Stomach (tissue), 8 donors: ENCODE measurements at regions not wholly inside any gene's neighbourhood (a gene's known extent, or its start where the extent isn't known, plus 50 kb on each side); places are given as distances from the start of the nearest gene placed in this dataset.

Experiments used
- DNase-seq, 2 donors: peaks; one replicate each; pipeline versions ENCODE4 v3.0.0 to v3.0.0-alpha.2; 2013 to 2019
- H3K27ac ChIP-seq, 5 donors: fragments of 200-600 bp in 4 of 5; sonication (generic) in 4 of 5; one replicate each; pipeline ENCODE4 v1.5.1; 2013 to 2019; ENCODE audit warnings: mild to moderate bottlenecking in 1 of 5, moderate library complexity in 1 of 5
- H3K27me3 ChIP-seq, 3 donors: fragments of 200-600 bp; sonication (generic); one replicate each; pipeline ENCODE4 v1.5.1; 2017 to 2019; ENCODE audit warnings: mixed run types in 1 of 3
- H3K36me3 ChIP-seq, 4 donors: fragments of 200-600 bp; sonication (generic); 1 replicate in 3 of 4; 2 replicates in 1 of 4; pipeline ENCODE4 v1.5.1; 2016 to 2019
- H3K4me1 ChIP-seq, 4 donors: fragments of 200-600 bp; sonication (generic); one replicate each; pipeline ENCODE4 v1.5.1; 2016 to 2019
- H3K4me3 ChIP-seq, 4 donors: fragments of 200-600 bp; sonication (generic) in 3 of 4; one replicate each; pipeline ENCODE4 v1.5.1; 2016 to 2019; ENCODE audit warnings: mild to moderate bottlenecking in 1 of 4
- H3K9me3 ChIP-seq, 4 donors: fragments of 200-600 bp; sonication (generic); one replicate each; pipeline ENCODE4 v1.5.1; 2016 to 2019
- CTCF ChIP-seq, 7 experiments: fragments of 450-650 bp in 4 of 7; fragments of 200-600 bp in 3 of 7; sonication (generic) in 3 of 7; IDR thresholded peaks; one replicate each; pipeline ENCODE4 v1.5.1; 2016 to 2019; ENCODE audit warnings: antibody characterized with exemption in 7 of 7, control low read depth in 2 of 7, mild to moderate bottlenecking in 1 of 7
- EP300 ChIP-seq: sonication (generic); formaldehyde crosslinking; IDR thresholded peaks from one replicate; pipeline ENCODE4 v1.6.1; 2017; ENCODE audit warnings: antibody characterized with exemption
- POLR2A ChIP-seq, 4 donors: fragments of 450-650 bp; IDR thresholded peaks; one replicate each; pipeline ENCODE4 v1.6.1; 2016; ENCODE audit warnings: antibody characterized with exemption in 4 of 4, control low read depth in 2 of 4, mild to moderate bottlenecking in 1 of 4, moderate library complexity in 1 of 4
- POLR2AphosphoS5 ChIP-seq, 3 donors: sonication (generic); formaldehyde crosslinking; IDR thresholded peaks; one replicate each; pipeline ENCODE4 v1.6.1; 2016; ENCODE audit warnings: antibody characterized with exemption in 3 of 3
- WGBS, 5 donors: extraction: QIAGEN DNeasy Blood & Tissue Kit in 3 of 5; methylation state at CpG; one replicate each; pipeline versions ENCODE4 v1.1.5 to v1.1.7; 2013 to 2018; 5-methylcytosine and 5-hydroxymethylcytosine counted together
- intact Hi-C: fragments of 100-400 bp; cut with DNase I; formaldehyde crosslinking; loops from one replicate; pipeline ENCODE4 v1.15.1; 2023; ENCODE audit warnings: low total_unique reads
- donor health status: healthy with polysubstance abuse.
- donor health status: Bipolar disorder and iron deficiency.
- donor health status: healthy.

GRCh38 chr16:87143661-87144121 lies 173.5 kb downstream of the C16orf95 start:
- no peaks in the 10 kb centered on the region for H3K9me3 ChIP-seq

GRCh38 chr16:87144232-87144631 lies 173.0 kb downstream of the C16orf95 start:
- DNase-seq: no peak
- TF ChIP-seq POLR2AphosphoS5 (IDR thresholded peaks at IDR 0.05): no peak
- TF ChIP-seq EP300: no peak
- TF ChIP-seq CTCF (IDR thresholded peaks at IDR 0.05): no peak
- no peak for TF ChIP-seq POLR2A (IDR thresholded peaks at IDR 0.05)
- H3K4me1 ChIP-seq: no peaks in the 10 kb centered on the region
- WGBS, 5 donors: 78 to 89% (median 85%) methylated on average over 11 of the region's 11 CpGs
- no peaks in the 10 kb centered on the region for H3K27me3 ChIP-seq
- intact Hi-C loops: no loop called here
- no peak overlapping the region for H3K4me3 ChIP-seq
- H3K36me3 ChIP-seq: no peaks in the 10 kb centered on the region
- peaks cover 0 to 3% (median under 1%) of the 10 kb centered on the region in 4 donors for H3K9me3 ChIP-seq
- no peak overlapping the region for H3K27ac ChIP-seq

More at GRCh38 chr16:87143661-87144121, 173.5 kb downstream of the C16orf95 start:
- Histone ChIP-seq H3K27ac (no peak overlapping the region), H3K4me1 (no peaks in the 10 kb centered on the region), H3K4me3 (no peak overlapping the region), H3K36me3 (no peaks in the 10 kb centered on the region), H3K27me3 (no peaks in the 10 kb centered on the region)
- intact Hi-C loops: no loop called here
- WGBS, 5 donors: 84 to 90% (median 88%) methylated on average over 7 to 15 of the region's 15 CpGs
- no peak for DNase-seq
- TF ChIP-seq EP300 (no peak), POLR2A (IDR thresholded peaks at IDR 0.05) (no peak), CTCF (IDR thresholded peaks at IDR 0.05) (no peak), POLR2AphosphoS5 (IDR thresholded peaks at IDR 0.05) (no peak)

GRCh38 chr16:87145181-87146176 lies 171.7 kb downstream of the C16orf95 start:
- Histone ChIP-seq H3K27me3 (no peaks in the 10 kb centered on the region), H3K9me3 (peaks cover 0 to 13% (median 6%) of the 10 kb centered on the region in 4 donors), H3K36me3 (no peaks in the 10 kb centered on the region), H3K4me1 (no peaks in the 10 kb centered on the region), H3K4me3 (no peak overlapping the region), H3K27ac (no peak overlapping the region)
- WGBS, 5 donors: 76 to 88% (median 82%) methylated on average over 21 to 24 of the region's 24 CpGs
- intact Hi-C loops: no loop called here
- TF ChIP-seq EP300: no peak
- no peak for TF ChIP-seq CTCF (IDR thresholded peaks at IDR 0.05)
- TF ChIP-seq POLR2AphosphoS5 (IDR thresholded peaks at IDR 0.05): no peak
- DNase-seq: no peak

- DNase-seq: no peak
- peaks cover 0 to 14% (median 6%) of the 10 kb centered on the region in 4 donors for H3K9me3 ChIP-seq
- H3K27ac ChIP-seq: no peak overlapping the region
- H3K27me3 ChIP-seq: no peaks in the 10 kb centered on the region
- 84 to 96% (median 91%) methylated on average over 5 of the region's 5 CpGs for WGBS, 5 donors
- no peak for TF ChIP-seq EP300
- no peak for TF ChIP-seq POLR2AphosphoS5 (IDR thresholded peaks at IDR 0.05)
- TF ChIP-seq CTCF (IDR thresholded peaks at IDR 0.05): no peak
- TF ChIP-seq POLR2A (IDR thresholded peaks at IDR 0.05): no peak
- no peaks in the 10 kb centered on the region for H3K4me1 ChIP-seq
- intact Hi-C loops: no loop called here
- no peaks in the 10 kb centered on the region for H3K36me3 ChIP-seq
- no peak overlapping the region for H3K4me3 ChIP-seq
These were observed 170.5 kb downstream of the C16orf95 start for GRCh38 chr16:87146676-87147075.
